ENCODE measurements at regions not wholly inside any gene's neighbourhood (a gene's known extent, or its start where the extent isn't known, plus 50 kb on each side); places are given as distances from the start of the nearest gene placed in this dataset.
"Not testable (repeated sequence)": the region's sequence is repeated elsewhere in the genome, so short reads cannot be mapped to it uniquely, and the experiment has no call there.

DNA sequence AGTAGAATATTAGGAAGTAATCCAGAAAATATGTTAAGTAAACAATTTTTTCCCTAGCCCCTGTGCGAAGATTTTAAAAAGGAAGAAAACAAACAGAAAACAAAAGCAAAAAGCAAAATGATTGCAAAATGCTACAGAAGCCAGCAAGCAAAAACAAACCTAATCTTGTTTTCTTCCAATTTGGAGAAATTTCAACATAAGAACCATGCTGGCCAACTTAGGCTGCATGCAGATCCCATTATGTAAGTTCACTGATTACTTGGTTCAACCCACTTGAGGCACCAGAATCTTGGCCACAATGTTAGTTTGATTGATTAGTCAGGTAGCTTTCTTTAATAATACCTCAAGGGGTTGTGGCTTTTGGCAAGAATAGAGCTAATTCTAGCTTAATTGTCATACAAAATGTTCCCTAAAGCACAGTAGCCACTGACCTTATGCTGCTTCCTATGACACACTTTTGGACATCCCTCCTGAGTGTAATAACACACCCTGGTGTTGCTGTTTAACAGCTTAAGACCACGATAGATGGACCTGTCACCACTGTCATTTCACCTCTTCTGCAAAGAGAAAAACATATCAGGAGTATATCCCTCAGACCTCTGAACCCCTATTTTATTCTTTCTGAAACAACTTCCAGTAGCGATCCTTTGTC is 2342.1 kb downstream of the PCDH7 start:
- no peak for DNase-seq (ENCODE audit: low read depth in 2 of 2)

DNA sequence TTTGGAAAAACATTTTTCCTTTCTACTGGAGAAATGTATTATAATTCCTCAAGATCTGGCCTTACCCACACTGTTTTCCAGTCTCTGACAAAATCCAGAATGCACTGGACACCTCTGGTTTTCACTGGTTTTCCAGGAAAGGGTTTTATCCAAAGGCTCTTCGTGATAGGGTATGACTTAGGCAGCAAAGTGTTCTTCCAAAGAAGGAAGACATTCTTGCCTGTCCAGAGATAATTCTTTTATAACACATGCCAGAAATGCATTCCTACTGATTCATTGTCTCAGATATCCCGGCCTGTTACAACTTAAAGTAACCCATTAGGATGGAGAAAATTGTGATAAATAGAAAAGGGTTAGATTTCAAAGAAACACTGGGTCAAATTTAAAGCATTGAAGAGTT is 2343.1 kb downstream of the PCDH7 start:
- DNase-seq (ENCODE audit: low read depth in 2 of 2): no peak

DNA sequence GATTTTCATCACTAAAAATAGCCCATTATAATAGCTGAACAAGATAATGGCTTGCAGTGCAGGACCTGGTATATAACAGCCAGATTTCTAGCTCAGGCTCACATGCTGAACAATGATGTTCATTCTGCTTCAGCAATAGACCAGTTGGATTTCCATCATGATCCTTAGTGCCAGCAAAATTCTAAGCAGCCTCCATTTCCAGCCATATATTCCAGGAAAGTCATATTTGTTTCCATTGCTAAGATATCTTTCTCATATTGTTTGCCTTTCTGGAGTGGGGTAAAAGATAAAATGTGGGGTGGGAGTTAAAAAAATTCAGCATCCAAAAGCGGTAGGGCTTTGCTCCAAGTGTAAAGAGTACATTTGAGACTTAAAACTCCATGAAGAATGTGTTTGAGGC is 2344.1 kb downstream of the PCDH7 start:
- DNase-seq (ENCODE audit: low read depth in 2 of 2): no peak

DNA sequence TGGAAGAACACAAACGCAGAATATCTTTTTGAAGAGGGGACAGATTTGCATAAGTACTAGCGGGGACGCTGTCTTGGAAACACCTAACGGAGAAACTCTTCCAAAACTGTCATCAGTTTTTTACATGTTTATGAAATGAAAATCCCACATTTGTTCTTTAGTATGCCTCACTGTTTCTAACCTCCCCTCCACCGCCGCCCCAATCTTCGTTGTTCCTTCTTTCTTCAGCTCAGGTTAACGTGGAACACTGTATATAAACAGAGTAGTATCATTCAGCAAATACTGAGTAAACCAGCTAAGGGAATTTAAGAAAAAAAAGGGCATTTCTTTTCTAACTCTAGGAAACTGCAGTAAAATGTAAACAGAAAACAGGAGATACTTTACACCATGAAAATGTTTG is 2345.6 kb downstream of the PCDH7 start:
- no peak for DNase-seq (ENCODE audit: low read depth in 2 of 2)

DNA sequence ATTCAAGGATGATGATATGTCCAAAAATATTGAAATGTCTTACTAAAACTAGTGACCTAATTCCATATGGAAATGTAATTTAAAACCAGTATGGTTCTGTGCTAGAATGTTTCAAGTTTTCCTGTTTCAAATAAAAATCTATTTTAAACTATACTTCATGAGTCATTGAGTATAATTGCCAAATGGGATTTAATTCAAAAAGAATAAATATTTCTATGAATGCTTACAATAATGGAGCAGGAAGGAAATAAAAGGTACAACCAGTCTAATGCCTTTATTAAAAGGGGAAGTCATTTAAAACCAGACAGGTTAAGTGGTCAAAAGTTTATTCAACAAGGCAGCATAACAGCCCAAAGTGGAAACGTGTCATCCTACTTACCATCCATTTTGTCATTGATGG is 2347.1 kb downstream of the PCDH7 start:
- DNase-seq (ENCODE audit: low read depth in 2 of 2): no peak

DNA sequence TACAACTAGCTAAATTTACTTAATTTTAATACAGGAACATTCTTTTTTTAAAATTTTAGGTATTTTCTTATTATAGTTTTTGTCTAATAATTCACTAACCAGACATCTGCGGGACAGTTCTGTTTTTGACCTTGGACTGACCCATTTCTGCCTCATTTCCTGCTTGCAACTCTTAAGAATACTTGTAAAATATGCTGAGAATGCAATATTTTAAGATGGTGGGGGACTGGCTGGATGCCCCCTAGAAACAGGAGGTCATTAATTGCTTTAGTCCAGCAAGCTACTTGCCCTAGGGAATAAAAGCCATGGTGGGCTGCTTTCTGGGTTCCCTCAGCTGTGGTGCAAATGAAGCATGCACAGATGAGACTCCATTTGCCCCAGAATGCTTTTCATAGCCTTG is 2348.4 kb downstream of the PCDH7 start:
- DNase-seq (ENCODE audit: low read depth in 2 of 2): no peak

DNA sequence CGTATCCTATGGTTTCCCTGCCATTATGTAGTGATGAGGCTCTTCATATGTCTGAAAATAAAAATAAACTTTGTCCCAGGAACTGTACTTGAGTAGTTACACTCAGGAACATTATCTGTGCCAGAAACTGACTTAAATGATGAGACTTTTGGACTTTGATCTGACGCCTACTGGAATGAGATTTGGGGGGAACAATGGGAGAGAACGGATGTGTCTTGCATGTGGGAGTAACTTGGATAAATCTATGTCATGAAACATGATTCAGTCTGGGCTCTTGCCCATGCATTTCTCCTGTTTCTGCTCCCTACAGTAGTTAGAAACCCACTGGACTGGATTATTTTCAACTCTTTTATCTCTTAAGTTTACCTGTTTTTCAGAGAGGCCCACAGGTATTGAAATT is 2351.4 kb downstream of the PCDH7 start:
- no peak for DNase-seq (ENCODE audit: low read depth in 2 of 2)

DNA sequence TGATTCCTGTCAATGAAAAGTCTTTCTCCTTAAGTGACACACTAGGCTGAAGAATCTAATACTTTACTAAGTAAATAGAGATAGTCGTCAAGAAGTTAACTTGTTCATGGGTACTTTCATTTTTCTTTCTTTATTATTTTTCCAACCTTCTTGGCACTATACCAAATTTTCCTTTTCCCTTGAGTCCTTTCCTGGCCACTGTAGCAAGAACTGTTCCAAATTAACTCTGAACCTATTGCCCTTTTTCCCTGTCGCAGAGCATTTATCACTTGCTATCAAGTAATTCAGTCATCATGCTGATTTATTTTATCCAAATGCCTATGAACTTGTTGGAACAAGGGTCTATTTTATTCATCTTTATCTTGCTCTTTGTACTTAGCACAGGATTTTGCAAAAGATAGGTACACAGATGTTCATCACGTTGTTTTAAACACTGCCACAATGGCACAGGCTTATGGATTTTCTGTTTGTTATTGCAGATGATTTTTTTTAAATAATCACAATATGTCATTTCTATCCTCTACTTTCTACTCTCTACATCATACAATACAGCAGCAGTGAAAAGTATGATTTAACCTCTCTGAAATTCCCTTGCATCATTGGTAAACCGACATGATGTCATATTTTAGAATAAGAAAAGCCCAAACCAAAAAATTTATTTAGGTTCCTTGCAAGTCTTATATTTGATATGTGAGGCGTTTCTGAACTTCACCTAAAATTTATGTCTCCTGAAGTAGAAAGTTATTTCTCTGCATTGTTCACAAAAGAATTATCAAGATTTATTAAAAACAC is 2352.3 kb downstream of the PCDH7 start:
- no peak for DNase-seq (ENCODE audit: low read depth in 2 of 2)

DNA sequence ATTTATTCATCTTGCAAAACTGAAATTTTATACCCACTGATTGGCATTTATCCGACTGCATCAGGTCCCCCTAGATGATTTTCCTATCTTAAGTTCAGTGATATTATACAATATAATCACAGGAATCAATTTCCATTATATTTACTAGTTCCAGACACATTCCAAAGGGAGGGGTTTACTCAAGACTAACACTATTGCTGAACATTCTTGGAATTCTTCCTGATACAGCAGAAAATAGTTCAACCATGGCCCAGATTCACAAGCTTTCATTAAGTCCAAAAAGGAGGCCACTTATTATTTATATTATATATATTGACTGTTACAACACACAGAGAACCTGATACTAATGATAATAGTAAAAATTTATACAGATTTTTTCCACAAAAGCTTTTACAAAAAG is 2353.6 kb downstream of the PCDH7 start:
- no peak for DNase-seq (ENCODE audit: low read depth in 2 of 2)

DNA sequence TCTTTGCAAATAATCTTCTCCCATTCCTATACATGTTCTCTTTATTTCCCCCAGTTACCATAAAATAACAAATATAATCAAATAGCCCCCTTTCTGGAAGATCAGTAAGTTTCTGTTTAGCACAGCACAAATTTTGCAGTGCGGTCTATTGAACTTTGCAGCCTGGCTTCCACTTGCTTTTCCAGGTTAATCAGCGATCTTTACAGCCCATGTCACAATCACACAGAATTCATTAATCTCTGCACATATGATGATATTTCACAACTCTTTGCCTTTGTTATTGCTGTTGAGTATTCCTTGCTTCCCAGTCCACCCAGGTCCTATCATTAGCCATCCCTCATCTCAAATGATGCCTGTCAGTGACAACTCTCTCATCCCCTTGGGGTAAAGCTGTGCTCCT is 2358.0 kb downstream of the PCDH7 start:
- no peak for DNase-seq (ENCODE audit: low read depth in 2 of 2)

DNA sequence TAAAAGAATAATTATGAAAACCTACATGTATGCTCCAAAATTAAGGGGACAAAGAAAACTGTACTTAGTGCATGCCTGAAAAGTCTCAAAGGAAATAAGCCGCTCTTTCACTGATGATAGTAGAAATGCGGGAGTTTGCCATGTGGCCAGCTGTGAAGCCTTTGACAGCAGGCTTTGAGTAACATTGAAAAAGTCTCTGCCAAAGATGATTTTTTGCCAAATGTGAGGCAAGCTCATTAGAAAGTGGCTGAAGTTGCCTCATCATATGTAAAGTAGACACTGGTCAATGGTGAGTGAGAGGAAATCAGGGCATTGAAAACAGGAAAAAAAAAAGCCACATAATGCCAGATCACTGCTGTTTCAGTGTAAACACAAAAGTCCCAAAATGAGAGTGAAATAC is 2360.1 kb downstream of the PCDH7 start:
- DNase-seq (ENCODE audit: low read depth in 2 of 2): no peak

DNA sequence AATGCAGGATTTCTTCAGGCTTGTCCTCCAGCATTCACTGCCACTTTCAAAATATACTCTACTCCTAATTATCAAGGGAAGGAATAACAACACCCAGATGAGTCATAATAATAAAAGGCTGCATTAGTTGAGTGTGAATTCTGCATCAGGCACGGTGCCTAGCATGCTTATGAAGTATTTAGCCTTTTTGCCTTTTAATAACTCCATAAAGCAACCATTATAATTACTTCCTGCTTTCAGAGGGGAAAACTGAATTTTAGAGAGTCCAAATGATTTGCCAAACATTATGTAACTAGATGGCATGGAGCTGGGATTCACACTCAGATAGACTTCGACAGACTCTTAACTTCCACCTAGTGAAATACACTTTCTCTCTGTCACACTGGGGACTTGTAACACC is 2365.5 kb downstream of the PCDH7 start:
- no peak for DNase-seq (ENCODE audit: low read depth in 2 of 2)

DNA sequence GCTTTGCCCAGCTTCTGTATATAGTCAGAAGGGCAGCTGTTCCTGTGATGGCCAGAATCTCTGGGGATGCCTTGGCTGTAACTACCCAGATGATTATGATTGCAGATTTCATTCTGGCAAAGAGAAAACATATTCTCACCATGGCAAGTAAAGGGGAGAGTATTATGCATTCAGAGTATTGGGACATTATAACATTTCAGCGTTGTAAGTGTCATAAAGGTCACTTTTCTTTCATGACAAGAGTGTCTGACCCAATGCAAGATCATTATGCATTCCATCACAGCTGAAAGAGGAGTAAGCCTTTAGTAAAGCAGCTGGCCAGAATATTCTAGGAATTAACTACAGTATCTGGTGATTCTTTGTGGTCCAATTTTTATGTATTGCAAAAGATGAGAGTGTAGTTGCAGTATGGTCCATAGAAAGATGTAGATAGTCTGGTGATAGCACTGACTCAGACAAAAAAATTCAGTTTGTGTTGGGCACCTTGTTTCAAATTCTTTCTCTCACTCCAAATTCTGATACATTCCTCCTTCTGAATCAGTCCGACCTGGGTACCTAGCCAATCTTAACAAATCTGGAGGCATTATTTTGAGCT is 2366.3 kb downstream of the PCDH7 start:
- no peak for DNase-seq (ENCODE audit: low read depth in 2 of 2)

DNA sequence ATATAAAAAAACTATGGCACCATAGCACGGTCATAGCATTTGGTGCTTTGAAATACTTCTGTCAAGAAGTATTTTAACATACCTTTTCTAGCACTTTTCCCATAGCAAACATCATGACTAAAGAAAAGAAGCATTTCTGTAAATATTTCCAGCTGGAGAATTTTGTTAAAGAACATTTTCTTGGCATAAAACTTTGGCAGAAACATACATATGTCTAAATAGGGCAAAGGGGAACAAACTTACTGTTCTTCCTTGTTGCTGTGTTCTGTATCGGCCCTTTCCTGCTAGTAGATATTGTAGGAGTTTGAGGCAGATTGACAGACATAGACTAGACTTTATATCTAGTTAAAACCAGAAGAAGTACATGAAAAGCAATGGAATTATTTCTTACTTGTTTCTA is 2368.5 kb downstream of the PCDH7 start:
- DNase-seq (ENCODE audit: low read depth in 2 of 2): no peak

DNA sequence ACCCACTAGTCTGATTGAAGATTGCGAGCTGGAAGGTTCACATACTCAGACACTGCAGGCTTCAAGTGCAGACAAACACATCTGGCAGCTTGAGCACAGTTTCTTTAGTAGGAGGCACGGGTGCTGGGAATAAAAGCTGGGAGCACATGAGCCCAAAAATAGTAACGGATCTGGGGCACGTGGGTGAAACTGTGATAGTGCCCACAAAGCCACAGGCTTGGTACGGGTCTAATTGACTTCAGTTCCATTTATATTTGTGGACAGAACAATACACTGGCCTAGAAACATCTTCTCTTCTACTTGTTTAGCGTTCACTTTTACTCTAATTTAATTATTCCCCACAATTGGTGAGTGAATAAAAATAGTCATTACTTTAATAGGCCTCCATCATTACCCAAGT is 2370.7 kb downstream of the PCDH7 start:
- no peak for DNase-seq (ENCODE audit: low read depth in 2 of 2)

DNA sequence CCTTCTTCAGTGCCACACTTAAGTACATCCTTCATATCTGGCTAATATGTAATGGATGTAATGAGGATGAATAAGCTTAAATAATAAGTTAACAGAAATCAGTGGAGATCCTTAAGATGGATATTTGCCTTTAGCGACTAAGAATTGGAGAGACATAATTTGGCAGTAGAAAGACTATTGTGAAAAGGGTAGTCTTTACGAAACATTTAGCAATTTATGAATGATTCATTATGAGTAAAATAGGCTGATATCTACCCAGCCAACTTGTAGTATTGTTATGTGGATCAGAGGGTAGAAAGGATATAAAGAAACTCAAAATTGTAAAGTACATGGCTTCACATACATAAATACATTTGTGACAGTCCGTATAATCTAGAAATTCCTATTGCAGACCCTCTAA is 2371.8 kb downstream of the PCDH7 start:
- no peak for DNase-seq (ENCODE audit: low read depth in 2 of 2)

DNA sequence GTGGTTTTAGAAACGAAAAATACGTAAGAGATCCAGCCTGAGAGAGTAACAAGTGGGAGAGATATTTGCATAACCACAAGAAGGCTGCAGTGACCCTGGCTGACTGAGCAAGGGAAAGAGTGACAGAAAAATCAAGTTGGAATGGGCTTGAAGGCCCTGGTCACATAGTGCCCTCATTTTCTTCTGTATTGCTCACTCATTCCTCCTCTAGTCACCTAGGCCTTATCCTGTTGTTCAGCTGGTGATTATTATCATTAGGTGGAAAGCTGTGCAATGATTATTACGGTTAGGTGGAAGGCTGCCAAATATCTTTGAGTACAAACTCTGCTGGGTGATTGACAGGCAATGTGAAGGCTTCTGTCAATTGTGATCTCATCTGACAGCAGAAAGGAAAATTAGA is 2384.1 kb downstream of the PCDH7 start:
- DNase-seq (ENCODE audit: low read depth in 2 of 2): no peak

DNA sequence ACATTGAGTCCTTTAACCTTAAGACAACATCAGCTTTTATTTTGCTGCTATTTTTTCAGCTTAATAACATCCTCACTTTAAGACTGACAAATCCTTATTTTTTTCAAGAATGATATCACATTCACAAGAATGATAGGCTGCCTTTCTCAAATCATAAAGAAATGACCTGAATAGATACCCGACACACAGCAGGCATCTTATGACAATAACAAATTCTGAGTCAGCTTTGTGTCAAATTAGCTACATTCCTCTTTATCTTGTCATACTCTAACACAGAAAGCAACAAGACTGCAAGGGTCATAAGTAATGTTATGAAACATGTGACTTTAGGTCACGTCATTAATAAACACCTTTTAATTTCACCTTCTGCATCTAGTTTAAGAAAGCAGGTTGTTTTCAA is 2387.6 kb downstream of the PCDH7 start:
- DNase-seq (ENCODE audit: low read depth in 2 of 2): no peak

DNA sequence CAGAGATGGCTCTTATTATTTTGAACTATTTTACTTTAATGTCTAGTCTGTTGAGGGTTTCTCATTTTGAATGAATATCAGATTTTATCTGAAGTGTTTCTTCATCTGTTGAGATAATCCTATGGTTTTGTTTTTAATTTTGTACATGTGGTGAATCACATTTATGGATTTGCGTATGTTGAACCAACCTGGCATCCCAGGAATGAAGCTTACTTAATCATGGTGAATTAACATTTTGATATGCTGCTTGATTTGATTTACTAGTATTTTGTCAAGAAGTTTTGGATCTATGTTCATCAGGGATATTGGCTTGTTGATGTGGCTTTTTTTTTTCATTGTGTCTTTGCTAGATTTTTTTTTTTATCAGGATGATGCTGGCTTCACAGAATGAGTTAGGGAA is 2390.9 kb downstream of the PCDH7 start:
- DNase-seq (ENCODE audit: low read depth in 2 of 2): no peak

DNA sequence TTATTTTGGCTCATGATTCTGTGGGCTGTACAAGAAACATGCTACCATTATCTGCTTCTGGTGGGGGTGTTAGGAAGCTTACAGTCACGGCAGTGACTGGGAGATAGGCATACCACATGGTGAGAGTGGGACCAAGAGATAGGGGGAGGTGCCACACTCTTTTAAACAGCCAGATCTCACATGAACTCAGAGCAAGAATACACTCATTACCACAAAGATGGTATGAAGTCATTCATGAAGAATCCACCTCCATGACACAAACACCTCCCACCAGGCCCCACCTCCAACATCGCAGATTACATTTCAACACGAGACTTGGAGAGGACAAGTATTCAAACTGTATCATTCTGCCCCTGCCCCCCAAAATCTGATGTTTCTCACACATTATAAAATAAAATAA is 2396.7 kb downstream of the PCDH7 start:
- DNase-seq (ENCODE audit: low read depth in 2 of 2): no peak

DNA sequence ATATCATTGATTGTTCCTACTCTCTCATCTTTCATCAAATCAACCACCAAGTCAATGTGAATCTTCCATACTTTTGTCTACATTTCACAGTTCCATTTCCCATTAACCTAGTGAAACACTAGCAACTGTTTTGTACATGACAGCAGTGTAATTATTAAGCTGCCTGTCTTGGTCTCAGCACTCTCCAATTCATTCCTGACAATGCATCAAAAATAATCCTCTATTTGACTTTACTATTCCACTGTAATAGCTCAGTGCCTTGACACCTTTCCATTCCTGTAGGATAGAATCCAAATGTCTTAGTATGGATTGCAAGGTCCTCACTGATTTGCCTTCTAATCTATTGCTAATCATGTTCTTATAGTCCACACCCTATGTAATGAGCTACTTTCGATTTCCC is 2405.8 kb downstream of the PCDH7 start:
- DNase-seq (ENCODE audit: low read depth in 2 of 2): no peak

DNA sequence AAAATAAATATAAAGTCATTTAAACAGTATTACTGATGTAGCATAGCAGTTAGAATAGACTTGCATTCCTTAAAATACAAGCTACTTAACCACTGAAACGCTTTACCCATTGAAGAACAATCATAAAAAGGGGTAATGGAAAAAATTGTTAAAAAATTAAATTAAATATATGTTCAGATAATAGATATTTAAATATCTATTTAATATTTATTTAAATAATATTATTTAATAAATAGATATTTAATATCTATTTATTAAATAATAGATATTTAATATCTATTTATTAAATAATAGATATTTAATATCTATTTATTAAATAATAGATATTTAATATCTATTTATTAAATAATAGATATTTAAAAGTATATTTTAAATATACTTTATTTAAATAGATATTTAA is 2410.5 kb downstream of the PCDH7 start:
- DNase-seq (ENCODE audit: low read depth in 2 of 2): not testable (repeated sequence)

DNA sequence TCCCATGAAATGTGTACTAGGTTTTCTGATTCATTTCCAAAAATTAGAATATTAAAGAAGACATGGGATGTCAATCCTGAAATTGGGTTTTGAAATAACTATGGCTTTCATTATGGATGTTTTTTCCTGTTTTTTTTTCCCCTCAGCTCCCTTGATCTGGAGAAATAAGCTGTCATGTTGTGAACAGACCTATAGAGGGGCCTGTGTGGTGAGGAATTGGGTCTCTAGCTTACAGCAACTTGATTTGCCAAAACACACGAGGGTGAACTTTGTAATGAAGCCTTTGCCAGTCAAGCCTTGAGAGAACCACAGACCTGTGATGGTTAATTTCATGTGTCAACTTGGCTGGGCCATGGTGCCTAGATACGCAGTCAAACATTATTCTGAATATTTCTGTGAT is 2413.6 kb downstream of the PCDH7 start:
- no peak for DNase-seq (ENCODE audit: low read depth in 2 of 2)

Data from stimulated activated CD4-positive, alpha-beta T cell treated with anti-CD3 and anti-CD28 coated beads, Interleukin-1b, Interleukin-23, amount 100 ng/mL, for 4 hours (primary cell).